NCI-H2171 (cell line): ENCODE measurements at regions not wholly inside any gene's neighbourhood (a gene's known extent, or its start where the extent isn't known, plus 50 kb on each side); places are given as distances from the start of the nearest gene placed in this dataset.
"Not testable (repeated sequence)": the region's sequence is repeated elsewhere in the genome, so short reads cannot be mapped to it uniquely, and the experiment has no call there.

Experiments
- DNase-seq: peaks from one replicate; lab custom pipeline; 2025; lab: John Stamatoyannopoulos, UW

DNA sequence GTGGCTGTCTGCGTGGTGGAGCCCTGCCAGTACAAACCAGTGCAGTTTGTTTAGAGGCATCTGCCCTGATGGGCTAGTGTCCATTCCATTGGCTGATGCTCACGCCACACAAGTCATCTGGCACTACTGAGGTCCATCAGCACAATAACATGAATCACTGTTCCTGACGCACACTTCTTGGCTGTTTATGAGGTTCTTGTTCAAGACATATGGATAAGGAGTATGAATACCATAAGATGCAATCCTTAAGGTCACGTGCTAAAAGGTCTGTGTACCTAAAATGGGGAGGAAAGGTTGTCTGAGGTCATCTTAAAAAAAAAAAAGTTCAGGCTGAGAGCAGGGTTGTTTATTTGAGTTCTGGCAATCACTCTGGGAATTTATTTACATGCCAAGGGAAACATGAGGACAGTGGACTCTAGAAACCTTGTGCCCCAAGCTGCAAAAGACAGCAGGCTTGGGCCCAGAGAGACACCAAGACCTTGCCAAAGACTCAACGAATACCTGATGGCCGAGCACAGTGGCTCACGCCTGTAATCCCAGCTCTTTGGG, 54.1 kb upstream of the SHLD1 start:
- DNase-seq, result no peak

- peak; percentile 6 for DNase-seq
Observed at GRCh38 chr20:5691918-5692618, 58.1 kb upstream of the SHLD1 start.

DNA sequence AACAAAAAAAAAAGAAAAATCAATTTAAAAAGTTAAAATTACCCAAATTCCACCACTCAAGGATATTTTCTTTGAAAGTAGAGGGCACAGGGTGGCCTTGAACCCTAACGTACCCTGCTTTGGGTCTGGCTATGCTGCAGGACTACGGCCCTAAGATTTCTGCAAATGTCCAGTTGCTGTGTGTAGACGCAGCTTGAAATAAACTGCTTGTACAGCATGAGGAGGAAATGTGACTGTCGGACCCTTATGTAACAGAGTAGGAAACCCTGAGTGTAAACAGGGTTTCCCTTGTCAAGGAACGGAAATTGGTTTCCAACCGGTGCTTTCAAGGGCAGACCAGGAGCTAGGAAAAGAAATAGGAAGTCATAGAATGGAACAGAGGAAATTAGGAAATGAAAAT, 60.7 kb upstream of the SHLD1 start:
- no peak for DNase-seq

GRCh38 chr20:5688431-5688972, 61.7 kb upstream of the SHLD1 start:
- DNase-seq, result no peak

- DNase-seq, result no peak
Observed at GRCh38 chr20:5687884-5688283, 62.3 kb upstream of the SHLD1 start.

- DNase-seq, result no peak
Observed at GRCh38 chr20:5686384-5687105, 63.7 kb upstream of the SHLD1 start.

DNA sequence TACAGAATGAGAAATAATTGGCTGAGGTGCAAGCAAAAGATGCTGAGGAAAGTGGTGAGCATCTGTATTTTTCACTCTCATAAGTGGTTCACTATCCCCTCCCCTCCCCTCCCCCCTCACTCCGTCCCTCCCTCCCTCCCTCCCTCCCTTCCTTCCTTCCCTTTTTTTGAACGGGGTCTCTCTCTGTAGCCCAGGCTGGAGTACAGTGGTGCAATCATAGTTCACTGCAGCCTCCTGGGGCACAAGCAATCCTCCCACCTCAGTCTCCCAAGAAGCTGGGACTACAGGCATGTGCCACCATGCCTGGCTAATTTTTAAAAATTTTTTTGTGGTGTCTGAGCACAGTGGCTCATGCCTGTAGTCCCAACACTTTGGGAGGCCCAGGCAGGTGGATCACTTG, 67.6 kb upstream of the SHLD1 start:
- not testable (repeated sequence) for DNase-seq

- no peak for DNase-seq
Observed at GRCh38 chr20:5680192-5680591, 69.4 kb upstream of the GPCPD1 start.

GRCh38 chr20:5678777-5679176, 68.0 kb upstream of the GPCPD1 start:
- DNase-seq, result no peak

GRCh38 chr20:5677944-5678343, 67.1 kb upstream of the GPCPD1 start:
- not testable (repeated sequence) for DNase-seq

DNA sequence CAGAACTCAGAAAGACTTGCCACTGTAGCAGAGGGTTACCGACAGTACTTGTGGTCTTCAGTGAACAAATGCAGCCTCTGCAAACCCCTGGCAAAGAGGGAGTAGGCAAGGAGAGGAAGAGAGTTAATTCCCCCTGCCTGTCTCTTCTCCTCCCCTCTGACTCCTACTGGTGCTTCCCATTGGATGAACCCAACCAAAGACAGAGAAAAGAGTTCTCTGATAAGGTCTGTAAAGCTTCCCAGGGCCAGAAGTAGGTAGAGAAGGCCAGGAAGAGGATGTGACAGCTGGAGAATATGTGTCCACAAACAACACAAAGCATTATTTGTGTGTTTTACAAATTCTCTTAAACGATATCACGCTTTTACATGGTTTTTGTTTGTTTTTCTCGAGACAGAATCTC, 66.6 kb upstream of the GPCPD1 start:
- no peak for DNase-seq

DNA sequence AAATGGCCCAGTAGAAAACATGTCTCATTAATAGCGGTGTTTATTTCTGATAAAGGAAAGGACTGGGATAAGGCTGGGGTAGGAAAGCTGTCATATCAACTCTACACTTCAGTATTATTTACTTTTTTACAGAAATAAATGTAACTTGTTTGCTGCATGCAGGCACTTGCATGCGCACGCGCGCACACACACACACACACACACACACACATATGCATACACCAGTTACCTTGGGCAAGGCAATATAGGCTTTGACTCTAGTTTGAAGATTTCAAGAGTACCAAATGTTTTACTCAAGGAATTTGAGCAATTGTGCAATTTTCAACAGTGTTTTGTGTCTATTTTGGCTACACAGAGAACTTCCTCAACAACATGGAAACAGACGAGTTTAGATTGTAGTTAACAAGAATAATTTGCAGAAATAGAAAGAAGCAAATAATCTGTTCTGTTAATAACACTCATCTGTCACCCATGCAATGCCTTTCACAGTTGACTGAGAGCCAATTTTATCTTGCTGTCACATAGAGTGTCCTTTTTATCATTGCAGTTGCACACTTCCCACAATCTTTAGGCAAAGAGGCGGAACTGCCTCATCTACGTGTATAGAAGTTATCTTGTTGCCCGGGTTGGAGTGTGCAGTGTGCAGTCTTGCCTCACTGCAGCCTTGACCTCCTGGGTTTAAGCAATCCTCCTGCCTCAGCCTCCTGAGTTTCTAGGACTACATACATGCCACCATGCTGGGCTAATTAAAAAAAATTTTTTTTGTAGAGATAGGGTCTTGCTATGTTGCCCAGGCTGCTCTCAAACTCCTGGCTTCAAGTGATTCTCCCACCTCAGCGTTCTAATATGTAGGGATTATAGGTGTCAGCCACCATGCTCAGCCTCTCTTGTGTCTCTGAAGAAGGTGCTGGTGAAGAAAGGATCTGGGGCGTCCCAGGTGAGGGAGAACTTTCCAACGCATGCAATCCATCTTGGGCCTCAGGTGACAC, 64.6 kb upstream of the GPCPD1 start:
- no peak for DNase-seq

DNA sequence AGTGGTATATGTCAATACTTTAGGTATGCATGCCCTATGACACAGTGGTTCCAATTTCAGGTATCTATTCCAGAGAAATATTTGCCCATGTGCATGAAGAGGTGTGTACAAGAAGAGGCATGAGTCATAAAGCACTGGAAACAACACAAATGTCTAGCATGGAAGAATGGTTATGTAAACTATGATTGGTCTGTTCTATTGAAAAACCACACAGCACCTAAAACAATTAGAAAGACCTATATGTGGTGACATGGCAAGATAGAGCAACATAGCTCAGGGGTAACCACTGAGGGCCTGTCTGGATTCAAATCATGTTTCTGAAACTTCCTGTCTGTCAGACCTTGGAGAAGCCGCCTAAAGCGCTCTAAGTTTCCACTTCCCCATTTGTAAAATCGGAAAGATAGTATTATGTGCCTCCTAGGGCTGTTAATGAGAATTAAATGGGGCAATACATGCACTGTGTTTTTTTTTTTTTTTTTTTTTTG, 63.4 kb upstream of the GPCPD1 start:
- DNase-seq, result no peak

DNA sequence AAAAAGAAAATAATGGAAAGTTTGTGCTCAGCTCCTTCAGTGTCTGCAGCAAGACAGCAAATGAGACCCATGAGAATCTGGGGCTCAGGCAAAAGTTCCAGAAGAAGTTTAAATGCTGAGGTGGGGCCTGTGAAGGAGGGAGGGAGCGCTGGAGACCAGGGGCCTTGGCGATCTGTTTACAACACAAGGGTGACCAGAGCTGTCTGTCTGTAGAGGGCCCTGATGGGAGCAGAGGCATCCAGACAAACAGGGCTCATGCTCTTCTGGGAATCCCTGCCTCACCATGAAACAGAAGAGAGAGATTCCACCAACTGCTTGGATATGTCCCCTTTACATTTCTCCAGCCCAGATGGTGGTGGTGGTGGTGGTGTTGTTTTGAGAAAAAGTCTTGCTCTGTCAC, 60.1 kb upstream of the GPCPD1 start:
- no peak for DNase-seq

DNA sequence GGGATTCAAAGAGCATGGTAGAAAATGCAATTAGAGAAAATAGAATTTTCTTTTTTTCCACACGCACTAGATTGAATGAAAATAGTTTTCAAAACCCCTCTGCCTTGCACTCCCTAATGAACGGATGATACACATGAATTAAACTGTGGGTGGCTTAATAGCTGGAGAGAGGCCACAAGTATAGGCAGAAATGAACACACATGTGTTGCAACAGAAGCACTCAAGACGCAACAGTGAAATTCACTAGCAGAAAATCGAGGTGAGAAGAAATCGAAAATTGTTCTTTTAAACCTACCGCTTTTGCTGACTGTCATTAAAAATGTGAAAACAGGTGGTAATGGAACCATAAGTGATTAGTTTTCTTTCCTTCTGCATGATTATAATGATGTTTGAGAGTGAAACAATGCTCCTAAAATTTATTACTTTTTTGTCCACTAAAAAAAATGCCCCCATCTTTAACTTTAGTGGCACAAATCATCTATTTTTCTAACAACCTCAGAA, 59.3 kb upstream of the GPCPD1 start:
- DNase-seq, result no peak

GRCh38 chr20:5668529-5668868, 57.7 kb upstream of the GPCPD1 start:
- DNase-seq, result no peak

DNA sequence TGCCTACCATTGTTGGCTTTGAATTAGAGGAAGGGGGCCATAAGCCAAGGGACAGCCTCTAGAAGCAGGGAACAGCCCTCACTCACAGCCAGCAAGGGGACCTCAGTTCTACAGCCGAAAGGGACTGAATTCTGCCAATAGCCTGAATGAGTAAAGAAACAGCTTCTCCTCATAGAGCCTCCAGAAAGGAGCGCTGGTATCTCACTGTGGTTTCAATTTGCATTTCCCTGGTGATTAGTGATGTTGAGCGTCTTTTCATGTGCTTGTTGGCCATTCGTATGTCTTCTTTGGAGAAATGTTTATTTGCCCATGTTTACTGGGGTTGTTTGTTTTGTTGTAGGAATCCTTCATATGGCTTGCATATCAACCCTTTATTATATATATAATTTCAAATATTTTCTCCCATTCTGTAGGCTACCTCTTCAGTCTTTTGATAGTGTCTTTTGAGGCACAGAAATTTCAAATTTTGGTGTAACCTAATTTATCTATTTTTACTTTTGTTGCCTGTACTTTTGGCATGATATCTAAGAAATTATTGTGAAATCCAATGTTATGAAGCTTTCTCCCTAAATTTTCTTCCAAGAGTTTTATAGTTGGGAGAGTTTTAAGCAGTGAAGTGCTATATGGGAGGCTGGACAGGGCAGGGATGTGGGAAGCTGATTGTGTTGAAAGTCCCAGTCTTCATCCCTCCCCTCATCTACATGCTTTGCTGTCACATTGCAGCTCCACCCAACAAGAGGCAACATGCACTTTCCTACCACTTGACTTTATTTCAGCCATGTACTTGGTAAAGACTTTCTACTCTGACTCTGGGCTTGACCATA, 57.1 kb upstream of the GPCPD1 start:
- DNase-seq, result no peak

DNA sequence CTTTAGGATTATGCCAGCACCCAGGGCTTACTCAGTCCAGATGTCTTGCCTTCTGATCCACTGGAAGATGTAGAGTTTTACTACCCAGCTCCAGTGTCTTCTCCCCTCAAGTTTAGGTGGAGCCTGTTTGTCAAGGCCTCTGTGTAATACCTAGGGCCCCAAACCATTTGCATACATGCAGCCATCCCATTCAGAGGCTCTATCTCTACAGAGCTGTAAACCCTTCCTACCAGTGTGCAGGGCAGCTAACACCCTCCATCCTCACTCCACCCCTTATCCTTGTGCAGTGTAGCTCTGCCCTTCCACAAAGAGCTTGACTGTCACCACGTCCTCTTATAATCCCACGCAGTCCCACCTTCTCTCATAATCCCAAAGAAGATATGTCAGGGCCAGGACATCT, 54.6 kb upstream of the GPCPD1 start:
- DNase-seq, result no peak

- DNase-seq, result no peak
Observed at GRCh38 chr20:5663396-5663795, 52.6 kb upstream of the GPCPD1 start.

GRCh38 chr20:5662769-5663168, 52.0 kb upstream of the GPCPD1 start:
- no peak for DNase-seq

DNA sequence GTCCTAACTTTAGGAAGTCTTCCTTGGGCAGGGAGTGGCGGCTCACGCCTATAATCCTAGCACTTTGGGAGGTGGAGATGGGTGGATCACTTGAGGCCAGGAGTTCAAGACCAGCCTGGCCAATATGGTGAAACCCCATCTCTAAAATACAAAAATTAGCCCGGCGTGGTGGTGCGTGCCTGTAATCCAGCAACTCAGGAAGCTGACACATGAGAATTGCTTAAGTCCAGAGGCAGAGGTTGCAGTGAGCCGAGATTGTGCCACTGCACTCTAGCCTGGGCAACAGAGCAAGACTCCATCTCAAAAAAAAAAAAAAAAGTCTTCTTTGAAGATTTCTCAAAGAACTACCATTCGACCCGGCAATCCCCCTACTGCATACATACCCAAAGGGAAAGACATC, 50.0 kb upstream of the GPCPD1 start:
- DNase-seq, result not testable (repeated sequence)
